Stimulated activated CD4-positive, alpha-beta T cell treated with anti-CD3 and anti-CD28 coated beads, TNF-alpha, amount 100 ng/mL, for 4 hours (primary cell): ENCODE measurements at regions not wholly inside any gene's neighbourhood (a gene's known extent, or its start where the extent isn't known, plus 50 kb on each side); places are given as distances from the start of the nearest gene placed in this dataset.

Source experiments
- DNase-seq, 3 experiments: peaks; one replicate each; pipeline ENCODE4 v3.0.0-alpha.2; 2020; ENCODE audit warnings: low read depth in 3 of 3

GRCh38 chr11:70741085-70741484, 342.8 kb downstream of the CTTN start:
- DNase-seq: no peak

- DNase-seq: no peak
These were observed 344.4 kb downstream of the CTTN start for GRCh38 chr11:70742553-70743291.

- no peak for DNase-seq
These were observed 345.0 kb downstream of the CTTN start for GRCh38 chr11:70743329-70743728.

- DNase-seq: no peak
These were observed 345.6 kb downstream of the CTTN start for GRCh38 chr11:70743941-70744351.

DNA sequence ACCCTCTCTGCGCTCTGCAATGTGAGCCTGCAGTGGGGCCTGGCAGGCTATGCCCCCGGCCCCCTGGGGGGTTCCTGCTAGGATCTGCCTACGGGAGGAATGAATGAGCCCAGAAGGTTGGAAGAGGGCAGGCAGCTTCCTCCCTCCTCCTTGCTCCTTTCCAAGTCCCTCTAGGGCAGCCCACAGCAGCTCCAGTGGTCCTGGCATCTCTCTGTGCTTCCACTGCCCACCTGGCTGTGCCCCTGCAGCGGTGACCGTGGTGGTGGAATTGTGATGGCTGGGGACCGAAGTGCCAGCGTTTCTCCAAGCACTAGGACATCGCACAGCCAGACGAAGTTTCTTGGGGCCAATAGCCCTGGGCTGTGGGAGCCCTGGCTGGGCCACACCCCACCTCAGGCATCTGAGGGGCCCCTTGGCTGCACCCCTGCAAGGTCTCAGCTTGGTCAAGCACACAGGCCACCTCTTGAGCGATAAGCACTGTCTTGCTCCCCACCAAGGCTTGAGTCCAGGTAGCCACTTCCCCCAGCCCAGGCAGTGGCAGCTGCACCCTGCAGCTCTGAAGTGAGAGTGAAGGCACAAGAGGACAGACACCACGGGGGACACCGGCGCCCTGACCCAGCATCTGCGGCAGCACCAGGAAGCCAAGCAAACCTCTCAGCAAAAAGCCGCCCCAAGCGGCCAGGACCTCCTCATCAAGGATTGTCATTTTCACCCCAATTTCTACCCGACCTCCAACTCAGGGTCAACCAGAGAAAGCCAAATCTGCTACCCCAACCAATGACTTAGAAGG, 346.3 kb downstream of the CTTN start:
- no peak for DNase-seq

DNA sequence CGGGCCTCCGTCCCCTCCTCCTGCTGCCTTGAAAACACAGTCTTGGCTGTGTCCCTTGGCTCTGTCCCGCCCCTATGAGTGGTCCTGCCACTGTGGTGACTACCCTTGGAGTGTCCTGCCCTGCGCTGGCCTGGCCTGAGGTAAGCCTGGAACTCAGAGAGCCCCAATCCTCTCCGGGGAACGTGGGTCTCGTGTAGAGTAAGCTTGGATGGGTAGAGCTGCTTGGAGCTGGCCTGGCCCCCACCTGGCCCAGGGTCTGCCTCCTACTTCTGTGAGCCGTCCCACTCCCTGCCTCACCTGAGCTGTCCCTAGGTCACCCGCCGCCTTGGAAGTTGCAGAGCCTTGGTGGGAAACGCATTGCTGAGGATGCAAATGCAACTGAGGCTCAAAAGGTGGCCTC, 347.1 kb downstream of the CTTN start:
- DNase-seq: no peak

DNA sequence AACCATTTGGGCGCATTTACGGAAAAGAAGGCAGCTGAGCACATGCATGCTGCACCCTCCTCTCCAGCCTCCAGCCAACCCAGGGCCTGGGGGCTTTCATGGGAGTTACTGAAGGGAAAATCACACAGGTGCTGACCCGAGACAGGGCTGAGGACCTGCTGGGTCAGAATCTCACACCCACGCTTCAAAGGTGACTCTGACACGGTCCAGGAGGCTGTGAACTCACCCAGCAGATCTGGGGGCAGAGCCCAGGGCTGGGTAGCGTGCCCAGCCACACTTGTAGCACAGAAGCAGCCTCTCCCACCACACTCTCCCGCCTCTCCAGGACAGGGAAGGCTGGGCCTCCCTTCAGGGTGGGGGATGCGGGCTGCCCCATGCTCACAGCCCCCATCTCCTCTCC, 347.6 kb downstream of the CTTN start:
- no peak for DNase-seq

DNA sequence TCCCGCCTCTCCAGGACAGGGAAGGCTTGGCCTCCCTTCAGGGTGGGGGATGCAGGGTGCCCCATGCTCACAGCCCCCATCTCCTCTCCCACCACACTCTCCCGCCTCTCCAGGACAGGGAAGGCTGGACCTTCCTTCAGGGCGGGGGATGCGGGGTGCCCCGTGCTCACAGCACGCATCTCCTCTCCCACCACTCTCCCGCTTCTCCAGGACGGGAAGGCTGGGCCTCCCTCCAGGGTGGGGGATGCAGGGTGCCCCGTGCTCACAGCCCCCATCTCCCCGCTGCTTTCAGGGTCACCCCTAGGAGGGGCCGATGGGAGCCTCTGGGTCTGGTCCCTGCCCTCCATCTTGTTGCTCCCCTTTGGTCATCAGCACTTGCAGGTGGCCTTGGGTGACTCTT, 348.0 kb downstream of the CTTN start:
- DNase-seq: no peak

DNA sequence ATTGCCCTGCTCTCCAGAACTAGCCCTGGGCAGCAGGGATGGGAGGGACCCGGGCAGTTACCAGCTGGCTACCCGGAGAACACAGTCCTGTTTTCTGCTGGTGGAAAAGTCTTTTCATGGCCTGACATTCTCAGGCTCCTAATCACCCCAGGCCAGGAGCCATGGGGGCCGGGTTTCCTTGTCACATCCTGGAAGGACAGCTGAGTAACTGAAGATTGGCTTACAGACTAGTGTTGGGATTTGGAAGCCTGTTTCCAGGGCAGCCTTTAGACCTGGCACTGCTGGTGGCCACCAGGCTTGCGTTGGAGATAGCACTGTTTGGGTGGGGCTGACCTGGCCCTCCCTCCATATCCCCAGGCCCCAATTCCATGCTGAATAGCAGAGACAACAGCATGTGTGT, 349.0 kb downstream of the CTTN start:
- DNase-seq: no peak

- DNase-seq: no peak
These were observed 349.6 kb downstream of the CTTN start for GRCh38 chr11:70747921-70748320.

DNA sequence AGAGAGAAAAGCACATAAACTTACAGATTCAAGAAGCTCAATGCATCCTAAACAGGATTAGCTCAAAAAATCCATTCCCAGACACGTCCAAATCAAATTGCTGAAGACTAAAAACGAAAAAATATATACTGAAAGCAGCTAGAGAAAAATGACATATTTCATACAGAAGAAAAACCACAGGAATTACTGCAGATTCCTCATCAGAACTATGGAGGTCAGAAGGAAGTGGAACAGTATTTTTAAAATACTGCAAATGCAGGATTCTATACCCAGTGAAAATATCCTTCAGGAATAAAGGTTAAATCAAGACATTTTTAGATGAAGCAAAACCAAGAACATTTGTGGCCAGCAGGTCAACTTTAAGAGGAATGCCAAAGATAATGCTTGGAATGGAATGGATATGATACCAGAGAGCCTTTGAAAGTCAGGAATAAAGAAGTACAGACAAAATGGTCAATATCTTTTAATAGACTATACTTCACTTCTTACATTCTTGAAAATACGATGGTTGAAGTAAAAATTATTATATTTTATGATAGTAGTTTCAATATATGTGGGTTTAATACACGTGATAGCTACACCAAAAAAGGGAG, 352.9 kb downstream of the CTTN start:
- DNase-seq: no peak

DNA sequence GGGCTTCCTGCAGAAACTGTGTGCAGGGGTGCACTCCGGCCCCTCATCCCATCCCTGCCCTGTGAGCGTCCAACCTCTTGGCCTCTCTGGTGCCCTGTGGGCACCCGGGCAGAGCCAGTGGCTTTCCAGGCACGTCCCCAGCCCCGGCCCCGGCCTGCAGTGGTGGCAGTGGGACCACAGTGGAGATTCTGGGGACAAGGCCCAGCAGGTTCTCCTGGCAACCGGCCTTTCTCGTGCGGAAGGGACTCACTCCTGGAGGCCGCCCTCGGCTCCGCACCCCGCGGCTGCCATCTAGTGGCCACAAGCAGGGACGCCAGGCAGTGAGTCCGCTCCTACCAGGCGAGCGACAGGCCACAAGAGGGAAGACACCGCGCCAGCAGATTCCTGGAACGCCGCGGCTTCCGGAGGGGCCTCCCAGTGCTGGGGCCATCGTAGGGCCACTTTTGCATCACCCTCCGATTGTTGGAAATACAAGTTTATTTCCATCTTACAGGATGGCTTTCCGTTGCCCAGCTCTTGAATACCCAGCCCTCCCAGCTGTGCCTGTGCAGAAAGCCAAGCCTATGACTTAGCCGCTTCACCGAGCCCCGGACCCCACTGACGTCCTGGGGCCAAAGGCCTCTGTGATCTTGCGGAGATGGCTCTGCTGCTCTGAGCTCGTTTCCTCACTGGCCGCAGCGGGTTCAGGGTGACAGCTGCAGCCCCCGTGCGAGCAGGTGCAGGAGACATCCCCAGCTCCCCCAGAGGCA, 357.3 kb downstream of the CTTN start:
- peak; percentile 6 to 30 (median 19) for DNase-seq

GRCh38 chr11:70756341-70756740, 358.0 kb downstream of the CTTN start:
- DNase-seq: no peak

GRCh38 chr11:70756756-70757155, 358.4 kb downstream of the CTTN start:
- DNase-seq: no peak

- no peak for DNase-seq
These were observed 358.9 kb downstream of the CTTN start for GRCh38 chr11:70757241-70757640.

DNA sequence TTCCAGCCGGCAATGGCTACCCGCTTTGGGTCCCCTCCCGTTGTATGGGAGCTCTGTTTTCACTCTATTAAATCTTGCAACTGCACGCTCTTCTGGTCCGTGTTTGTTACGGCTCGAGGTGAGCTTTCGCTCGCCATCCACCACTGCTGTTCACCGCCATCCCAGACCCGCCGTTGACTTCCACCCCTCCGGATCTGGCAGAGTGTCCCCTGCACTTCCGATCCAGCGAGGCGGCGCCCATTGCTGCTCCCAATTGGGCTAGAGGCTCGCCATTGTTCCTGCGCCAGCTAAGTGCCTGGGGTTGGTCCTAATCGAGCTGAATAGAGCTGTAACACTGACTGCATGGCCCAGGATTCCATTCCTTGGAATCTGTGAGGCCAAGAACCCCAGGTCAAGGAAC, 359.9 kb downstream of the CTTN start:
- DNase-seq: no peak

GRCh38 chr11:70759846-70760245, 361.5 kb downstream of the CTTN start:
- no peak for DNase-seq

- DNase-seq: no peak
These were observed 362.2 kb downstream of the CTTN start for GRCh38 chr11:70760416-70761020.

DNA sequence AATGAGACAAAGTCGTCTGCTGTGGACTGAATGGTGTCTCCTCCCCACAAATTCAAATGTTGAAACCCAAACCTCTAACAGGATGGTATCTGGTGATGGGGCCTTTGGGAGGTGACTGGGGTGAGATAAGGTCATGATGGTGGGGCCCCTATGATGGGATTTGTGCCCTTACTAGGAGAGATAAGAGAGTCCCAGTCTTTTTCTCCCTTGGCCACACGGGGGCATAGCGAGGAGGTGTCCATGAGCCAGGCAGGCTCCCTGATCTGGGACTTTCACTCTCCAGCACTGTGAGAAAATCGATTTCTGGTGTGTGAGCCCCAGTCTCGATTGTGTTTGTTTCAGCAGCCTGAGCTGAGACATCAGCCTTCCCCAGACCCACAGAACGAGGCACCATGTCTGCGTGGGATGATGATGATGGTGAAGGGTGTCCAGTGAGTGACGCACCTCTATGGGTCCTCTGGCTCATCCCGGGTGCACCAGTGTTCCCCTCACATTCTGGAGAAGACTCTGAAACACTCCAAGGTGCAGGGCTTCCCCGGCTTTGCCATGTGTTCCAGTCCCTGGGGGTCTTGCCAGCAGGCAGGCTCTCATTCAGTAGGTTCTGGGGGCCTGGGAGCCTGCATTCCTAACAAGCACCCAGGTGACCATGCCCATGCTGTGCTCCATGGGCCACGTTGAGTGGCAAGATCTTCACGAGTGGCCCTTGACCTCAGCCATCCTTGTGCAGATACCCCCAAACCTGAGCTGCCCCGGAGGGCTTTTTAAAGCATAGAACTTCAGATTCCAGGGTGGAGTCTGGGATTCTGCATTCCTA, 363.0 kb downstream of the CTTN start:
- no peak for DNase-seq

DNA sequence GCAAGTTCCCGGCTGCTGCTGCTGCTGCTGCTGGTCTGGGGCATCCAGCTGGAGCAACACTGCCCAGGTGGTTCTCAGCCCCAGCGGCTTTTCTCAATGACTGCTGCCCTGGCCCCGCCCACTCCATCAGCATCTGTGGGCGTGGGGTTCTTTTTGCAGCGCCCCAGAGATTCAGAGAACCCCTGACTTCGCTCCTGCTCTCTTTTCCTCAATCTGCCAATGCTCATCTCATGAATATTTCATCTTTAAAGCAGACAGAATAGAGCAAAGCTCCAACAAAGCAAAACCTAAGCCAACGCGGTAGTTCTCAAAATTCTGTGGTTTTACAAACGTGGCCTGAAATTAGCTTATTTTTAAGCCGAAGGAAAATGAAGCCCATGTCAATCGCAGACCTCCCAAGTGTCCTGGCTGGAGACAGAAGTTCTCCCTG, 363.6 kb downstream of the CTTN start:
- no peak for DNase-seq

GRCh38 chr11:70762810-70763209, 364.5 kb downstream of the CTTN start:
- DNase-seq: no peak
